Esophagus squamous epithelium (tissue), 4 donors: ENCODE measurements at regions not wholly inside any gene's neighbourhood (a gene's known extent, or its start where the extent isn't known, plus 50 kb on each side); places are given as distances from the start of the nearest gene placed in this dataset.

Source experiments
- CTCF ChIP-seq, 6 experiments: fragments of 450-650 bp in 4 of 6; fragments of 200-600 bp in 2 of 6; sonication (generic) in 2 of 6; IDR thresholded peaks; one replicate each; pipeline ENCODE4 v1.5.1; 2016 to 2019; ENCODE audit warnings: antibody characterized with exemption in 6 of 6, mild to moderate bottlenecking in 4 of 6, moderate library complexity in 4 of 6
- POLR2A ChIP-seq, 4 donors: fragments of 450-650 bp; IDR thresholded peaks; one replicate each; pipeline ENCODE4 v1.6.1; 2017; ENCODE audit warnings: antibody characterized with exemption in 4 of 4, mild to moderate bottlenecking in 4 of 4, moderate library complexity in 3 of 4

GRCh38 chr10:120007261-120007660 is 114.7 kb downstream of the SEC23IP start:
- TF ChIP-seq POLR2A (IDR thresholded peaks at IDR 0.05) (no peak), CTCF (IDR thresholded peaks at IDR 0.05) (no peak)
